ENCODE measurements at regions not wholly inside any gene's neighbourhood (a gene's known extent, or its start where the extent isn't known, plus 50 kb on each side); places are given as distances from the start of the nearest gene placed in this dataset.
"Not testable (repeated sequence)": the region's sequence is repeated elsewhere in the genome, so short reads cannot be mapped to it uniquely, and the experiment has no call there.

GRCh38 chr17:5898406-5898805 is 171.8 kb upstream of the WSCD1 start:
- DNase-seq (ENCODE audit: low spot score): no peak

- DNase-seq (ENCODE audit: low spot score): no peak
Measured at GRCh38 chr17:5899496-5900195, 170.5 kb upstream of the WSCD1 start.

GRCh38 chr17:5901731-5902130 is 168.4 kb upstream of the WSCD1 start:
- no peak for DNase-seq (ENCODE audit: low spot score)

DNA sequence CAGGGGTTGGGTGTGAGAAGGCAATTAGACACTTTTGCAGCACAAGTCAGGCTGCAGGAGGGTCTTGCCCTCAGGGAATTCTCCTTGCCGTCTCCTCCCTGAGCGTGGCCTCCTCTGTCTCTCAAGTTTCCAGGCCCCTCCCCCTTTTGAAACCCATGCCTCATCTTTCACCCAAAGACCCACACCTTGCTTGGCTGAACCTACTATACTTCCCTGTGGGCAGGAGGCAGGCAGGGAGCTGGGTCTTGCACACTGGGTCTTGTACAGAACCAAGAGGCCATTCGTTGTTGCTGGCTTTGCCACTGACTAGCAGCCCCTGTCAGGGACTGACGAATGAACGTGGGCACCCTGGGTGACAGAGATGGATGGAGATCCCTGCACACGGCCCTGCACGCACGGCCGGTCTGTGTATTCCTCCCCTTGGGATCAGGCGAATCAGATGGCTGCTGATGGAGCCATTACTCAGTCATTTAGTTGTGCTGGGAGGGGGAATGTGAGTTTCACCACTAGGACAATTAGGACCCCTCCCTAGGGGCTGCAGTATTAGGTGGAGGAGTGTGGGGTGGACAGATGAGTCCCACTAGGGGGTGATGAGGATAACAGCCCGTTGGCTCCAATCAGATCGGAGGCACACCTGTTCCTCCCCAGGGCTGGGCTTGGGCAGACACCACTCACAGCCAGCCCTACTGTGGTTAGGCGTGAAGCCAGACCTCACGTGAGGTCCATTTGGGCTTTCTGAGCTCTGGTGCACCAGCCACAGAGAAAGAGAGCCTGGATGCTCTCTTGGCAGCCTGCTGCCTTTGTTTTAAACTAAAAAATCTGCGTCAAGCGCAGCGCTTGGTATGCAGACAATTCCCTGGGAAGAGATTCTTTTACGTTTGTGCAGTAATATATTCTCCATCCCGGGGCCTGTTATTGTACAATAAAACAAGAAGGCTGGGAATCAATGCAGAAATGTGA is 167.7 kb upstream of the WSCD1 start:
- DNase-seq (ENCODE audit: low spot score): no peak

DNA sequence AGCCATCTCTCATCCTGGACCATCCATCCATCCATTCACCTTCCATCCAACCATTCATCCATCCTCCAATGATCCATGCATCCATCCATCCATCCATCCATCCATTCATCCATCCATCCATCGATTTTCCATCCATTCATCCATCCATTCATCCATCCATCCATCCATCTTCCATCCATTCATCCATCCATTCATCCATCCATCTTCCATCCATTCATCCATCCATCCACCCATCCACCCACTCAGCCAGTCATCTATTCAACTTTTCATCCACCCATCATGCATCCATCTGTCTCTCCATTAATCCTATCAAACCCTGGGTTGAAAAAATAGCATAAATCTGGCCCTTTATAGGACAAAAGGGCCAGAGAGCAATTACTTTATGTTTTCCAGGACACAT is 158.3 kb upstream of the WSCD1 start:
- DNase-seq (ENCODE audit: low spot score): no peak

DNA sequence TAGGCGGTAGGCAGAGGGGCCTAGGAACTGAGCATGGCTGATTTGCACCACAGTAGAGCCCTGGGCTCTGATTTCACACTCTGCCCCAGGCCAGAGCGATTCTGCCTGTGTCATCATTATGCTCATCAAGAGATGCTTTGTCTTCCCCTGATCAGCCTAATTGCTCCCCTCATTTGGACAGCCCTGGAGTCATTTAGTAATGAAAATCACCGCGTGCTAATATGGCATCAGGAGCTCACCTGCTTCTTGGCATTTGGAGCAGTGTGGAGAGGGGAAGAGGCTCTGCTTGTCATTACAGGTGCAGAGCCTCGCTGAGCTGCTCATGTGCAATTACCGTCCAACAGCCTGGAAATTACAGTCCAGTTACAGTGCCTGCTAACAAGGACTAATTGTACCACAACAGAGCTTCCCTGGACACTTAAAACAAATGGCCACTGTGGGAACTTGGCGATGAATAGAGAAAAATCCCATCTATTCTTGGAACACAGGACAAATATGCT is 157.1 kb upstream of the WSCD1 start:
- DNase-seq (ENCODE audit: low spot score): no peak

- no peak for DNase-seq (ENCODE audit: low spot score)
Measured at GRCh38 chr17:5913641-5914040, 156.5 kb upstream of the WSCD1 start.

GRCh38 chr17:5915337-5915736 is 154.8 kb upstream of the WSCD1 start:
- no peak for DNase-seq (ENCODE audit: low spot score)

- no peak for DNase-seq (ENCODE audit: low spot score)
Measured at GRCh38 chr17:5919089-5919488, 151.1 kb upstream of the WSCD1 start.

GRCh38 chr17:5921512-5922282 is 148.5 kb upstream of the WSCD1 start:
- DNase-seq (ENCODE audit: low spot score): no peak

DNA sequence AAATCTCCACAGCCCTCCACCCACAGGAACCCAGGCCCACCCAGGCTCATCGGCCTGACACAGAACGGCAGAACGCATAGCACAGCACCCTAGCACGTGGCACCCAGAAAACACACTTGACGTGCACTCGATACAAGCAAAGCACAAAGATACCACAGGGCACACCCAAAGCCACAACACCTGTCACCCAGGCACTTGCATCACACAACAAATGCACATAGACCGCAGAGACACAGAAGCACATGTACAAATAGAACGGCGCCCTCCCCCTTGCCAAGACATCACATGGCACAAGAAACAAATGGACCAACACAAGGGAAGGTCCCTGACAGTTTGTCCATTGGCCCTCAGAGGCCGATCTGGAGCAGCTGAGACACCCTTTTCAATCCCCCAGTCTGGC is 147.7 kb upstream of the WSCD1 start:
- DNase-seq (ENCODE audit: low spot score): no peak

GRCh38 chr17:5929721-5930120 is 140.5 kb upstream of the WSCD1 start:
- no peak for DNase-seq (ENCODE audit: low spot score)

- DNase-seq (ENCODE audit: low spot score): not testable (repeated sequence)
Measured at GRCh38 chr17:5930555-5930954, 139.6 kb upstream of the WSCD1 start.

DNA sequence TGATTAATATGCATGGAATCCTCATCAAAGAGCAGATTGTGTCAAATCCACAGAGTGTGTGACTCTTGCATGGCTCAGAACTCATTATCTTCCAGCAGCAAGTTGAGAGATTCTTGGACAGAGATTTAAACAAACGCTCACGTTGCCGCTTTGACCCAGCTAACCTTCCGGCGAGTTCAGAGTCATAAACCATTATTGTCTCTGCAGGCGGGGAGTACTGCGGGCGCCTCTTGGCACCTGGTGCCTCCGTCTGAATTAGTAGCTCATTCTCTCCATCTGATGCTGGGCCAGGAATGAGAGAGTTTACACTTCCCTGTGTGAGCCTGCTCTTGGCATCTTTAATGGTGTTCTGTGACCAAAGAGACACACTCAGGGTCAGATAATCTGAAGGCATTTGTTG is 138.6 kb upstream of the WSCD1 start:
- no peak for DNase-seq (ENCODE audit: low spot score)

DNA sequence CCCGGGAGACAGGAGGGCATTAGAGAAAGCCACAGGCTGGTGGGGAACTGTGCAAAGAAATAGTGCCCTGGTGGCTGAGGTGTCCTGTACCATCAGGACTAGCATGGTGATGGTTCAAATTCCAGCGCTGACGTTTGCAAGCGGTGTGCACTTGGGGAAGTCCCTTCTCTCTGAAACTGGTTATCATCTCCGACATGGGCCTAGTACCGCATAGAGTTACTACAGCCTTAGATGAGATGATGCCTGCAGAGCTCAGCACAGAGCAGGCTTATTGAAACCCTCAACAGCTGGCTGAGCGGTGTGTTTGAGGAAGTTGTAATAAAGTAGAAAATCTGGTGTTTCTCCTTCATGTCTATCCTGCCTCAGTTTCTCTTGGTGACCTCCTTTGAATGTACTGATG is 136.7 kb upstream of the WSCD1 start:
- DNase-seq (ENCODE audit: low spot score): no peak

- DNase-seq (ENCODE audit: low spot score): no peak
Measured at GRCh38 chr17:5941258-5941657, 128.9 kb upstream of the WSCD1 start.

- DNase-seq (ENCODE audit: low spot score): no peak
Measured at GRCh38 chr17:5942687-5943086, 127.5 kb upstream of the WSCD1 start.

DNA sequence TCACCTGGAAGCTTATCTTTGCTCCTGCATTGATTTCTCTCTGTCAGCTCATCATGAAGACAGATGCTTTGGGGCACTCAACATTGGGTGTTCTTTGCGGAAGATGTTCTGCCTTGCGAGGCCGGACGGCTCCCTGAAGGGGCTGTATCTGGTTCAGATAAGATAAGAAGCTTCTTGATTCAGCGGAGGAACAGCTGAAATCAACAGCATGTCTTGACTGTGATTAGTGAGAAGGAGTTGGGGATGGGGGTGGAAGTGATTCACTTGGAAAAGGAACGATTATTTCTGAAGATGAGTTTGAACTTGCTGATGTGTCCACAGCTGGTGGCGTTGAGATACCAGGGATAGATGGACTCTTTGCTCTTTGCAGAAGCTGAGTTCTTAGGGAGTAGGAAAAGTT is 126.9 kb upstream of the WSCD1 start:
- no peak for DNase-seq (ENCODE audit: low spot score)

DNA sequence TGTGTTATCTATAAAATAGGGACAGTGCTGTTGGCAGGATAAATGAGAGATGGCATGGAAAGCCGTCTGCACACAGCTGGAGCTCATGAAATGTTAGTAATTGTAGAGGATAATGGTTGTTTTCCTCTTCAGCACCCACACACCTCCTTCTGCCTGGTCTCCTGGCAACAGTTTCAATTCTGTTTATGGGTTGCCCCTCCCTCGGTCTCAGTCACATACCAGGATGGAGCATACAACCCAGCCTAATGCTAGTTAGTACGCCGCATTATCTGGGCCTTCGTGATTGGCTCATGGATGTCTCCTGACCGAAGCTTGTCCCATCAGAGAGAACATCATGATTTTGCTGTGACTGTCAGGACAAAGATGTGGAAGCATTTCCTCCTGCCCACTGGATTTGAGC is 126.2 kb upstream of the WSCD1 start:
- no peak for DNase-seq (ENCODE audit: low spot score)

DNA sequence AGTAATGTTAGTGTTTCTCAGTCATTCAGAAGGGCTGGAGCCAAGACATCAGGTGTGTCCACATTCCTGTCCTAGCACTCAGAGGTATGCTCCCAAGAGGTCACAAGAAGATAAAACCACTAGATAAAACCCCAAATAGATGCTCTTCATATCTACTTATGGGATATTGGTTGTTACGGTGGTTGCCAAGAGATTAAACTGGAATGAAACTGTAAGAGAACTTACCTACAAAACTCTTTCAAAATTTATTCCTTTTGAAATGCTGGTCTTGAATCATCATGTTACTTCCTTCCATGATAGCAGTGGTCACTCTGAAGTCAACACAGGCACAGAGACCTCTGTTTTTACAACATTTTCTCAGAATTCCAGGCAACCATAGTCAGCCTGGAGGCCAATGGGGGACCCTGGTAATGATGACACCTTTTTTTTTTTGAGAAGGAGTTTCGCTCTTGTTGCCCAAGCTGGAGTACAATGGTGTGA is 122.4 kb upstream of the WSCD1 start:
- DNase-seq (ENCODE audit: low spot score): no peak

GRCh38 chr17:5948811-5949210 is 121.4 kb upstream of the WSCD1 start:
- DNase-seq (ENCODE audit: low spot score): no peak

DNA sequence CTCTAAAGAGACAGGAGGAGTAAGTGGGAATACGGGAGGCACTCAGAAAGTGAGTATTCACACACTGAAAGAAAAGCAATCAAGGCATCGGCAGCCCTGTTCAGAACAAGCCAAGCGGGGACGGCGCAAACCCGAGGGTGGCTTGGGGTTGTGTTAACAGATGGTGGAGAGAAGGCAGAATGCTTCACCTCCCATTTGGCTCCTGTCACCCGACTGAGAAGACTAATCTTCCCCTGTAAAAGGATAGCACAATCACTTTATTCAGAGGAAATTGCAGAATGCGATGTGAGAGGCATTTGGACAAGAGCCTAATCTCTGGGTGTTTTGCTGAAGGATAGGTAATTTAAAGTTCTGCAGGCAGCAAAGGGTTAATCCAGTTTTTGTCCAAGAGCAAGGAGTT is 119.3 kb upstream of the WSCD1 start:
- DNase-seq (ENCODE audit: low spot score): no peak

Measured in HuH-7.5 (cell line).